ENCODE measurements at regions not wholly inside any gene's neighbourhood (a gene's known extent, or its start where the extent isn't known, plus 50 kb on each side); places are given as distances from the start of the nearest gene placed in this dataset.
"Not testable (repeated sequence)": the region's sequence is repeated elsewhere in the genome, so short reads cannot be mapped to it uniquely, and the experiment has no call there.

GRCh38 chr19:22545751-22546150 lies 88.4 kb upstream of the ZNF492 start:
- intact Hi-C loops (cut with DNase I): no loop called here
- peak in 7 of 10 donors; percentile 28 to 89 (median 54) for DNase-seq

GRCh38 chr19:22533761-22534160 lies 100.4 kb upstream of the ZNF492 start:
- intact Hi-C loops (cut with DNase I): no loop called here
- DNase-seq: no peak

- DNase-seq: peak; percentile 37 to 96 (median 72)
- intact Hi-C loops (cut with DNase I): no loop called here
Measured at GRCh38 chr19:22532388-22533300, 101.5 kb upstream of the ZNF492 start.

GRCh38 chr19:22530042-22530441 lies 104.1 kb upstream of the ZNF492 start:
- no peak for DNase-seq
- intact Hi-C loops (cut with DNase I): no loop called here

- DNase-seq: peak in 1 of 10 donors; percentile 49
- intact Hi-C loops (cut with DNase I): no loop called here
Measured at GRCh38 chr19:22528956-22529355, 105.2 kb upstream of the ZNF492 start.

GRCh38 chr19:22527554-22527953 lies 105.4 kb upstream of the ZNF98 start:
- intact Hi-C loops (cut with DNase I): no loop called here

DNA sequence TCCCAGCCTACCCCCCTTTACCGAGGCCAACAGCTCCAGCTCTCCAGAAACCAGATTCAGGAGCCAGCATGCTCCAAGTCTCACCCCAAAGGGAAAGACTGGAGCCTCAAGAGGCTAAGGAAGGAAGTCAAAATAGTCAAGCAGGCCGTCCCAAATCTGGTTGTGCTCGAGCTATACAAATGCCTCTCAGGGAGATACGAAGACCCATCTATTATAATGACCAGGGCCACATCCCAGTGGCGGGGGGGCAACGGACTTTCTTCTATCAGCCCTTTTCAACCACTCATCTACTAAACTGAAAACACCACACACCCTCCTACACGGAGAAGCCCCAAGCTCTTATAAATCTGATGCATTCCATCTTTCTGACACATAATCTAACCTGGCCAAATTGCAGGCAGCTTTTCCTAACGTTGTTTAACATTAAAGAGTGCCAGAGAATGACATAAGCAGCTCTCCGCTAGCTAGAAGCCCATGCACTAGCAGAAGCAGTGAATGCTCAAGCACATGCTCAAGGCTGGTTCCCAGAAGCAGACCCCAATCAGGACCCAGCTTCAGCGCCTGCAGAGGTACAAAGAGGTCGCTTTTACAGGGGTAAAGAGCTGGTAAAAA lies 104.6 kb upstream of the ZNF98 start:
- intact Hi-C loops (cut with DNase I): no loop called here
- DNase-seq: no peak

More at GRCh38 chr19:22527554-22527953, 105.4 kb upstream of the ZNF98 start:
- DNase-seq: no peak

GRCh38 chr19:22523940-22524339 lies 101.8 kb upstream of the ZNF98 start:
- intact Hi-C loops (cut with DNase I): no loop called here
- DNase-seq: no peak

DNA sequence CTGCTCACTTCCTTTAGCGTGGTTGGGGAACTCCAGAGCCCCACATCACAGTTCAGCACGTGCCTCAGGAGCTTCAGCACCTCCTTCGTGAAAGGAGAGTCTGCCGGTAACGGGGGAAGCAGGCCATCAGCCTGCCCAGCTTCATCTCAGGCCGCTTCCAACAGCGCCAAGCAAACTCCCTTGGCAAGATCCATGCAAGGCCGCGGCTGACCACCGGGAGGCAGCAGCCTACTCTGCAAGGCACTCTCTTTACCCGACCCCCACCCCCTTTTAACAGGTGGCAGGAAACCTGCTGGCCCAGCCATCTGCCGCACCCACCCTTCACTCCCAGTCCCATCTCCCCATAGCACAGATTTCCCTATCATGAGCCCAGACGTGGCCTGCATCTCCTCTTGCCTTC lies 97.4 kb upstream of the ZNF98 start:
- intact Hi-C loops (cut with DNase I); DNase-seq: not testable (repeated sequence)

DNA sequence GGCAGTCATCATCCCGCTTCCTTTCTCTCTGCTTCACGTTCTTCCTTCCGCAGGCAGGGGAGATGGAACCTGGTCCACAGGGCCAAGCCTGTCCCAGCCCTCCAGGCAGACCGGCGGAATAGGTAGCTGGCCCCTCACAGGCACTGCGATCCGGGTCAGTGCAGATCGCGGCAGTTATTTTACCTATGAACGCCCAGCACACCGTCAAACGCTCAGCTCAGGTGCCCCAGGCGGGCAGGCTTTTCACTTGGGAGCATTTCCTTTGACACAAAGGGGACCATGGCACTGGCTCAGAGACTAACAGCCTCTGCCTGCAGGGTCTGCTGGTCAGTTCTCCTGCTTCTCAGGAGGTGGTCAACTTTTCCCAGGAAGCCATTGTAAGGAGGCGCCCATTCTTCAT lies 97.0 kb upstream of the ZNF98 start:
- intact Hi-C loops (cut with DNase I): no loop called here

DNA sequence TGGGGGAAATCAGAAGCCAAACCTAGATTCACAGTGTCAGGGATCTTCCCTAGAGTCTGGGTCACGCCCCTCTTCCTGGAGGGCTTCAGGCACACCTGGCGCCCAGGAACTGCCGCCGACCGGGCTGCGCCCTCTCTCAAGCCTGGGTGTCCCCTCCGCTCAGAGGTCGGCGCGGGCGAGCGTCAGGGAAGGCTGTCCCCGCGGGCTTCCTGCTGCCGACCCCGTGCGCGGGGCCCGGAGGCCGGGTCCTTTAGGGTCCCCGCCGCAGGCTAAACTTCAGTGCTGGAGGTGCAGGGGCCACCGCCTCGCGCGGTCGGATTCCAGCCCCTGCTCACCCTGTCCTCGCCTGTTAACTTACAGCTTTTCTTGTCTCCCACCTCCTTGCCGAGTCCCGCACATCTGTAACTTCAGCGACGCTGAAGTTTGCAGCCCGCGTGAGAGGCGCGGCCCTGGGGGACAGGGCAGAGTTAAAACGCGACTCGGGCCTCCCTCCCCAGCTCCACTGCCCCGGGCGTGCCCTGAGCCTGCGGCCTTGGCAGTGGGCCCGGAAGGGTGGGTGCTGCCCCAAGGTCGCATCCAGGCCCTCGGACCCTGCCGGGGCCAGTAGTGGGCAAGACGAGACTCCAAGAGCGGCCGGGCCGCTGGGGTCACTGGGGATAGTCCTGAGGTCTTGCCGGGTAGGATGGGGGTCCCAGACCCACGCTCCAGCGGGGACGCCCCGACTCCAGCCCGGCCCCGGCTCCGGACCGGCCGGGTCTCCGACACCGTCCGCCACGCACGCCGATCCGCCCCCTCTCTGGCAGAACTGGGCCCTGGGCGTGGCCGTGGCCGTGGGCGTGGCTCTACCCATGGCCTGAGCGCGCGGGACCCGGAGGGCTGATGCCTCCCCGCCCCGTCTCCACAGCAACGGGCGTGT lies 95.6 kb upstream of the ZNF98 start:
- intact Hi-C loops (cut with DNase I): no loop called here
- DNase-seq: peak in 2 of 10 donors; percentile 19 to 71

More for the DNA sequence above, 97.0 kb upstream of the ZNF98 start:
- no peak for DNase-seq

- intact Hi-C loops (cut with DNase I): no loop called here
- no peak for DNase-seq
Measured at GRCh38 chr19:22515435-22515834, 93.3 kb upstream of the ZNF98 start.

DNA sequence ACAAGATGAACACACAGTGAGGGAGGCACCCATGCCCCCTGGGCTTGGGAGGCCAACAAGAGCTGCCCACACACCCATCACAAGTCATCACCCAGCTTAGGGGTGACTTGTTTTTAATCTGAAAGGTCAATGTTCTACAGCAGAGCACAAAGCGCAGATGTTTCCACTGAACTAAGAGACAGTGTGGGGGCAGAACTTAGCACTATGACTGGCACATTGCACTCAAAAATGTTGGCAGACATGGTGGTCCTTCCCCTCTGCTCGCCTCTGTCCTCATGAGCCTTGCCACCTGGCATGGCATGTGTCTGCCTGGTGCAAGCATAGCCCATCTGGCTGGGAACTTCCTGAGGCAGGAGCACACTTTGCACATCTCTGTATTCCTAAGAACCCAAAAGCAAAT lies 81.4 kb upstream of the ZNF98 start:
- intact Hi-C loops (cut with DNase I): no loop called here
- no peak for DNase-seq

DNA sequence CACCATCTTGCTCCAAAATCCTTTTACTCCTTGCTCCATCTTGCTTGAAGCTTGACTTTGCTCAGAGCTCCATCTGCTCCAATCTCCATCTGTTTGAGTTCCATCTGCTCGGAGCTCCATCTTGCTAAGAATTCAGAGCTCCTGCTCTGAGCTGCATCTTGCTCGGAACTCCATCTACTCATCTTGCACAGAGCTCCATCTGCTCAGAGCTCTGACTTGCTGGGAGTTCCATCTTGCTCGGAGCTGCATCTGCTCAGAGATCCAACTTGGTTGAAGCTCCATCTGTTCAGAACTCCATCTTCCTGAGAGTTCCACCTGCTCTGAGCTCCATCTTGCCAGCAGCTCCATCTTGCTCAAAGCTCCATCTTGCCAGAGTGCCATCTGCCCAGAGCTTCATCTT lies 80.6 kb upstream of the ZNF98 start:
- intact Hi-C loops (cut with DNase I): no loop called here
- DNase-seq: no peak

- intact Hi-C loops (cut with DNase I): not testable (repeated sequence)
Measured at GRCh38 chr19:22498831-22499430, 76.8 kb upstream of the ZNF98 start.

DNA sequence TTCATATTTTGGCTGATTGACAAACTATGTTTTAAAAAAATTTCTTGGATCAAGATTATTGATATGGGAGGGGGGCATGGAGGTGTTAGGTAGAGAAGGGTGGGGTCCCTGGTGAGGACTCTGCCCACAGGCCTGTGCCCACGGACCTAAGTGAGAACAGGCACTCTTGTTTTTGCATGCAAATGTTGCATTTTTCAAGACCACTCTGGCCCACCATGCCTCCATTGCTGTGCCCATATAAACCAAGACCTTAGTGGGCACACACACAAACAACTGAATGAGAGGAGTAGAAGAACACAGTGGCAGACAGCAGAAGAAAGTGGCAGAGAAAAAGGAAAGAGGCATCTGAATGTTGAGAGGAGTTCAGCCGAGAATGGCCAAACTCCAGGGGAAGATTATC lies 69.6 kb upstream of the ZNF98 start:
- intact Hi-C loops (cut with DNase I): no loop called here
- DNase-seq: no peak

More at GRCh38 chr19:22498831-22499430, 76.8 kb upstream of the ZNF98 start:
- DNase-seq: not testable (repeated sequence)

DNA sequence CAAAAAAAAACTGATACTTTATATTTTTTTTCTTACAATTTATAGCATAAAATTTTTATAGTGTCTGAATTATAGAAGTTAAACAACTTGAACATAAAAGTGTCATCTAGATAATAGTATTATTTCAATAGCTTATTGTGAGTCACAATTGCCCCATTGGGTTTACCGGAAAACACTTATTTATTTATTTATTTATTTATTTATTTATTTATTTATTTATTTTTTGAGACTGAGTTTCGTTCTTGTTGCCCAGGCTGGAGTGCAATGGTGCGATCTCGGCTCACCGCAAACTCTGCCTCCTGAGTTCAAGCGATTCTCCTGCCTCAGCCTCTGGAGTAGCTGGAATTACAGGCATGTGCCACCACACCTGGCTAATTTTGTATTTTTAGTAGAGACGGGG lies 61.4 kb upstream of the ZNF98 start:
- intact Hi-C loops (cut with DNase I); DNase-seq: not testable (repeated sequence)

- intact Hi-C loops (cut with DNase I): no loop called here
- DNase-seq: no peak
Measured at GRCh38 chr19:22472180-22472637, 50.1 kb upstream of the ZNF98 start.

Measured in posterior cingulate gyrus (tissue), 11 donors.